GM20000 (cell line): ENCODE measurements at regions not wholly inside any gene's neighbourhood (a gene's known extent, or its start where the extent isn't known, plus 50 kb on each side); places are given as distances from the start of the nearest gene placed in this dataset.
"Not testable (repeated sequence)": the region's sequence is repeated elsewhere in the genome, so short reads cannot be mapped to it uniquely, and the experiment has no call there.

Experiments used
- DNase-seq: peaks from one replicate; pipeline ENCODE4 v3.0.0; 2012; ENCODE audit warnings: low spot score
- CTCF ChIP-seq: IDR thresholded peaks from 2 replicates; pipeline ENCODE4 v1.5.1; 2012; ENCODE audit warnings: mild to moderate bottlenecking, control low read depth; ENCODE audit errors: extremely low read depth, missing control alignments

GRCh38 chr21:27793901-27794300 lies 827.0 kb upstream of the ADAMTS5 start:
- no peak for DNase-seq
- no peak for TF ChIP-seq CTCF

- no peak for TF ChIP-seq CTCF
- DNase-seq: no peak
Observed at GRCh38 chr21:27787046-27787445, 820.2 kb upstream of the ADAMTS5 start.

GRCh38 chr21:27779606-27780005 lies 812.7 kb upstream of the ADAMTS5 start:
- no peak for TF ChIP-seq CTCF
- DNase-seq: no peak

- no peak for DNase-seq
- TF ChIP-seq CTCF: no peak
Observed at GRCh38 chr21:27776925-27777553, 810.2 kb upstream of the ADAMTS5 start.

- DNase-seq: no peak
- no peak for TF ChIP-seq CTCF
Observed at GRCh38 chr21:27772816-27773215, 805.9 kb upstream of the ADAMTS5 start.

GRCh38 chr21:27771938-27772483 lies 805.1 kb upstream of the ADAMTS5 start:
- TF ChIP-seq CTCF: no peak
- DNase-seq: no peak

GRCh38 chr21:27769763-27770162 lies 802.9 kb upstream of the ADAMTS5 start:
- DNase-seq: no peak
- no peak for TF ChIP-seq CTCF

GRCh38 chr21:27768046-27768637 lies 801.3 kb upstream of the ADAMTS5 start:
- not testable (repeated sequence) for DNase-seq
